Stimulated activated naive CD4-positive, alpha-beta T cell (primary cell): ENCODE measurements at regions not wholly inside any gene's neighbourhood (a gene's known extent, or its start where the extent isn't known, plus 50 kb on each side); places are given as distances from the start of the nearest gene placed in this dataset.

Experiments
- DNase-seq, 6 experiments: peaks; one replicate each; lab custom pipeline; 2025; lab: John Stamatoyannopoulos, UW

- no peak for DNase-seq
These were observed 675.2 kb upstream of the FRG1 start for GRCh38 chr4:189265515-189265914.

- DNase-seq = no peak
These were observed 673.2 kb upstream of the FRG1 start for GRCh38 chr4:189267312-189267965.

GRCh38 chr4:189278597-189279165, 662.0 kb upstream of the FRG1 start:
- DNase-seq = no peak

- no peak for DNase-seq
These were observed 661.5 kb upstream of the FRG1 start for GRCh38 chr4:189279188-189279587.

GRCh38 chr4:189285377-189285776, 655.3 kb upstream of the FRG1 start:
- DNase-seq = no peak

GRCh38 chr4:189291939-189292338, 648.7 kb upstream of the FRG1 start:
- DNase-seq = no peak

GRCh38 chr4:189293459-189293858, 647.2 kb upstream of the FRG1 start:
- no peak for DNase-seq

GRCh38 chr4:189294574-189294973, 646.1 kb upstream of the FRG1 start:
- DNase-seq = no peak

GRCh38 chr4:189299706-189300105, 641.0 kb upstream of the FRG1 start:
- DNase-seq = no peak

- DNase-seq = no peak
These were observed 639.0 kb upstream of the FRG1 start for GRCh38 chr4:189301692-189302091.

- no peak for DNase-seq
These were observed 638.0 kb upstream of the FRG1 start for GRCh38 chr4:189302719-189303118.

- DNase-seq = no peak
These were observed 636.5 kb upstream of the FRG1 start for GRCh38 chr4:189304167-189304566.

- DNase-seq = no peak
These were observed 635.9 kb upstream of the FRG1 start for GRCh38 chr4:189304809-189305208.

- no peak for DNase-seq
These were observed 635.2 kb upstream of the FRG1 start for GRCh38 chr4:189305500-189305899.

GRCh38 chr4:189311251-189311650, 629.4 kb upstream of the FRG1 start:
- no peak for DNase-seq

- no peak for DNase-seq
These were observed 627.6 kb upstream of the FRG1 start for GRCh38 chr4:189313064-189313463.

GRCh38 chr4:189313861-189314513, 626.7 kb upstream of the FRG1 start:
- no peak for DNase-seq

- no peak for DNase-seq
These were observed 618.2 kb upstream of the FRG1 start for GRCh38 chr4:189322426-189322825.

- DNase-seq = no peak
These were observed 598.8 kb upstream of the FRG1 start for GRCh38 chr4:189341881-189342280.

GRCh38 chr4:189355590-189355989, 585.1 kb upstream of the FRG1 start:
- DNase-seq = no peak

GRCh38 chr4:189362364-189362763, 578.3 kb upstream of the FRG1 start:
- DNase-seq = no peak

- no peak for DNase-seq
These were observed 576.6 kb upstream of the FRG1 start for GRCh38 chr4:189364032-189364449.

GRCh38 chr4:189365451-189365850, 575.2 kb upstream of the FRG1 start:
- DNase-seq = no peak

- no peak for DNase-seq
These were observed 572.8 kb upstream of the FRG1 start for GRCh38 chr4:189367832-189368231.
